H9 (cell line): ENCODE measurements at regions not wholly inside any gene's neighbourhood (a gene's known extent, or its start where the extent isn't known, plus 50 kb on each side); places are given as distances from the start of the nearest gene placed in this dataset.

Experiments used
- DNase-seq: peaks from one replicate; pipeline ENCODE4 v3.0.0-alpha.2; 2017
- H2AFZ ChIP-seq: one replicate; pipeline ENCODE4 v1.6.1; 2013; ENCODE audit warnings: mild to moderate bottlenecking, low read length, control low read depth, moderate library complexity
- H2AK5ac ChIP-seq: 2 replicates; pipeline ENCODE4 v1.6.1; 2013; ENCODE audit warnings: low read length, control low read depth, mixed read lengths; ENCODE audit not compliant: insufficient read length
- H2BK120ac ChIP-seq: one replicate; pipeline ENCODE4 v1.6.1; 2013; ENCODE audit warnings: low read depth, mild to moderate bottlenecking, low read length, control low read depth, inconsistent platforms; ENCODE audit not compliant: poor library complexity, severe bottlenecking
- H2BK12ac ChIP-seq: 2 replicates; pipeline ENCODE4 v1.6.1; 2013; ENCODE audit warnings: low read length, control low read depth, mixed read lengths, low read depth; ENCODE audit not compliant: insufficient read length
- H2BK15ac ChIP-seq: 2 replicates; pipeline ENCODE4 v1.6.1; 2013; ENCODE audit warnings: low read depth, low read length, control low read depth
- H2BK20ac ChIP-seq: one replicate; pipeline ENCODE4 v1.6.1; 2013; ENCODE audit warnings: low read depth, mild to moderate bottlenecking, low read length, control low read depth, inconsistent platforms; ENCODE audit not compliant: poor library complexity, severe bottlenecking
- H2BK5ac ChIP-seq: 2 replicates; pipeline ENCODE4 v1.6.1; 2013; ENCODE audit warnings: low read length, control low read depth, mixed read lengths; ENCODE audit not compliant: insufficient read length
- H3K14ac ChIP-seq: 2 replicates; pipeline ENCODE4 v1.6.1; 2013; ENCODE audit warnings: low read length, control low read depth; ENCODE audit not compliant: insufficient read depth
- H3K18ac ChIP-seq: 2 replicates; pipeline ENCODE4 v1.6.1; 2013; ENCODE audit warnings: low read depth, mild to moderate bottlenecking, mixed read lengths, low read length, control low read depth; ENCODE audit not compliant: insufficient read length
- H3K23ac ChIP-seq: 2 replicates; pipeline ENCODE4 v1.6.1; 2013; ENCODE audit warnings: low read length, control low read depth, mixed read lengths, low read depth; ENCODE audit not compliant: insufficient read length
- H3K23me2 ChIP-seq: 2 replicates; pipeline ENCODE4 v1.6.1; 2013; ENCODE audit warnings: low read depth, mild to moderate bottlenecking, mixed read lengths, low read length, control low read depth; ENCODE audit not compliant: insufficient read length, poor library complexity, severe bottlenecking
- H3K27ac ChIP-seq: 2 replicates; pipeline ENCODE4 v1.5.1; 2013; ENCODE audit warnings: low read length, control low read depth, mixed read lengths, low read depth; ENCODE audit not compliant: insufficient read length
- H3K27me3 ChIP-seq: 2 replicates; pipeline ENCODE4 v1.6.1; 2013; ENCODE audit warnings: low read length, control low read depth, inconsistent platforms; ENCODE audit not compliant: insufficient read depth
- H3K4ac ChIP-seq: 2 replicates; pipeline ENCODE4 v1.6.1; 2013; ENCODE audit warnings: low read depth, mild to moderate bottlenecking, control low read depth, inconsistent platforms, low read length, moderate library complexity
- H3K4me1 ChIP-seq: 2 replicates; pipeline ENCODE4 v1.6.1; 2013; ENCODE audit warnings: low read length, control low read depth, inconsistent platforms; ENCODE audit not compliant: insufficient read depth
- H3K4me2 ChIP-seq: 2 replicates; pipeline ENCODE4 v1.6.1; 2013; ENCODE audit warnings: low read length, control low read depth, mixed read lengths; ENCODE audit not compliant: insufficient read length, insufficient read depth
- H3K56ac ChIP-seq: 2 replicates; pipeline ENCODE4 v1.6.1; 2013; ENCODE audit warnings: low read depth, mild to moderate bottlenecking, mixed read lengths, low read length, control low read depth; ENCODE audit not compliant: insufficient read length
- H3K79me1 ChIP-seq: 2 replicates; pipeline ENCODE4 v1.6.1; 2013; ENCODE audit warnings: low read depth, mild to moderate bottlenecking, moderate library complexity, low read length, control low read depth, inconsistent platforms; ENCODE audit not compliant: insufficient read depth, poor library complexity, severe bottlenecking
- H3K79me2 ChIP-seq: 2 replicates; pipeline ENCODE4 v1.6.1; 2013; ENCODE audit warnings: low read length, control low read depth, inconsistent platforms; ENCODE audit not compliant: insufficient read depth
- H3K9ac ChIP-seq: 2 replicates; pipeline ENCODE4 v1.6.1; 2013; ENCODE audit warnings: low read length, control low read depth, mixed read lengths; ENCODE audit not compliant: insufficient read length; ENCODE audit errors: extremely low read depth
- H3K9me3 ChIP-seq: one replicate; pipeline ENCODE4 v1.6.1; 2013; ENCODE audit warnings: low read depth, low read length, inconsistent platforms; ENCODE audit not compliant: control insufficient read depth
- H3T11ph ChIP-seq: one replicate; pipeline ENCODE4 v1.6.1; 2013; ENCODE audit warnings: mild to moderate bottlenecking, low read length, control low read depth, inconsistent platforms
- H4K20me1 ChIP-seq: one replicate; pipeline ENCODE4 v1.6.1; 2013; ENCODE audit not compliant: control insufficient read depth, insufficient read length, insufficient read depth
- H4K5ac ChIP-seq: 2 replicates; pipeline ENCODE4 v1.6.1; 2013; ENCODE audit warnings: low read depth, mild to moderate bottlenecking, mixed read lengths, low read length, control low read depth; ENCODE audit not compliant: insufficient read length
- H4K8ac ChIP-seq: replicated peaks from 2 replicates; pipeline ENCODE4 v1.6.1; 2013; ENCODE audit warnings: low read length, control low read depth, mixed read lengths, low read depth; ENCODE audit not compliant: insufficient read length
- H4K91ac ChIP-seq: 2 replicates; pipeline ENCODE4 v1.6.1; 2013; ENCODE audit warnings: low read depth, mild to moderate bottlenecking, moderate library complexity, mixed read lengths, low read length, control low read depth; ENCODE audit not compliant: insufficient read length
- H3K27ac Mint-ChIP-seq, 3 experiments: 2 replicates in 2 of 3; 3 replicates in 1 of 3; pipeline ENCODE4 v1.8.0; 2020 to 2021; ENCODE audit warnings: mixed read lengths in 3 of 3, mild to moderate bottlenecking in 1 of 3, moderate library complexity in 1 of 3
- H3K27me3 Mint-ChIP-seq: 2 replicates; pipeline ENCODE4 v1.8.0; 2021; ENCODE audit warnings: low read depth, mild to moderate bottlenecking, moderate library complexity, mixed read lengths
- H3K36me3 Mint-ChIP-seq, 3 experiments: 2 replicates in 2 of 3; 3 replicates in 1 of 3; pipeline ENCODE4 v1.8.0; 2020 to 2021; ENCODE audit warnings: low read depth in 3 of 3, mixed read lengths in 3 of 3; ENCODE audit not compliant: insufficient read depth in 1 of 3
- H3K4me1 Mint-ChIP-seq, 2 experiments: 2 replicates each; pipeline ENCODE4 v1.8.0; 2020; ENCODE audit warnings: mixed read lengths in 2 of 2
- H3K4me3 Mint-ChIP-seq, 2 experiments: 2 replicates in 1 of 2; 3 replicates in 1 of 2; pipeline ENCODE4 v1.8.0; 2020 to 2021; ENCODE audit warnings: mild to moderate bottlenecking in 2 of 2, mixed read lengths in 2 of 2, moderate library complexity in 1 of 2
- H3K9me3 Mint-ChIP-seq, 2 experiments: 2 replicates in 1 of 2; 3 replicates in 1 of 2; pipeline ENCODE4 v1.8.0; 2020; ENCODE audit warnings: mild to moderate bottlenecking in 2 of 2, mixed read lengths in 2 of 2, moderate library complexity in 1 of 2
- CTCF ChIP-seq: fragments of 200-600 bp; sonication (generic); conservative IDR thresholded peaks from 3 replicates; pipeline ENCODE4 v1.8.0; 2021; ENCODE audit warnings: antibody characterized with exemption, mild to moderate bottlenecking
- WGBS: extraction: QIAGEN DNeasy Blood & Tissue Kit; methylation state at CpG from one replicate; pipeline ENCODE4 v1.1.7; 2013; ENCODE audit warnings: missing lambda C conversion rate, low lambda C conversion rate, mixed read lengths; ENCODE audit not compliant: insufficient read length; ENCODE audit errors: extremely low coverage; 5-methylcytosine and 5-hydroxymethylcytosine counted together

GRCh38 chr9:109992293-109992692, 212.3 kb downstream of the PALM2AKAP2 start:
- no peak overlapping the region for H2AK5ac ChIP-seq
- no peaks in the 10 kb centered on the region for H3K79me2 ChIP-seq
- H3K4me1 ChIP-seq: no peaks in the 10 kb centered on the region
- no peak overlapping the region for H3K18ac ChIP-seq
- peaks cover 5 to 15% (median 14%) of the 10 kb centered on the region in 3 experiments for H3K36me3 Mint-ChIP-seq
- H4K20me1 ChIP-seq: no peaks in the 10 kb centered on the region
- H3K14ac ChIP-seq: no peak overlapping the region
- no peak overlapping the region for H4K5ac ChIP-seq
- no peak overlapping the region for H2BK120ac ChIP-seq
- H4K8ac ChIP-seq: no peak overlapping the region
- H3K27ac ChIP-seq: no peak overlapping the region
- H3K4me3 Mint-ChIP-seq: no peak overlapping the region
- no peak for TF ChIP-seq CTCF
- no peak overlapping the region for H3K56ac ChIP-seq
- H3K23ac ChIP-seq: no peak overlapping the region
- no CpG with 5 or more reads among the region's 1 CpG for WGBS
- H4K91ac ChIP-seq: no peak overlapping the region
- H3K4me1 Mint-ChIP-seq: peaks cover 0 to 6% of the 10 kb centered on the region in 2 experiments; a peak in 2 of 4 replicates
- no peak for DNase-seq
- H2BK12ac ChIP-seq: no peak overlapping the region
- no peak overlapping the region for H3K4me2 ChIP-seq
- H2BK15ac ChIP-seq: no peak overlapping the region
- no peaks in the 10 kb centered on the region; the same call in 1 of the 2 replicates for H3K27me3 Mint-ChIP-seq
- H3K27me3 ChIP-seq: no peaks in the 10 kb centered on the region
- H3K23me2 ChIP-seq: no peaks in the 10 kb centered on the region
- H3T11ph ChIP-seq: no peak overlapping the region
- no peak overlapping the region for H3K4ac ChIP-seq
- H2AFZ ChIP-seq: no peak overlapping the region
- H2BK5ac ChIP-seq: no peak overlapping the region
- no peak overlapping the region for H2BK20ac ChIP-seq
- H3K9me3 ChIP-seq: no peaks in the 10 kb centered on the region
- H3K9me3 Mint-ChIP-seq: peaks cover 9 to 16% of the 10 kb centered on the region in 2 experiments; a peak in 4 of 5 replicates
- no peak overlapping the region for H3K27ac Mint-ChIP-seq
- no peaks in the 10 kb centered on the region for H3K79me1 ChIP-seq
- H3K9ac ChIP-seq: no peak overlapping the region
